ENCODE measurements at regions not wholly inside any gene's neighbourhood (a gene's known extent, or its start where the extent isn't known, plus 50 kb on each side); places are given as distances from the start of the nearest gene placed in this dataset.
A peak's percentile ranks its signal among the peaks of the same experiment; 100 is the strongest.
"Not testable (repeated sequence)": the region's sequence is repeated elsewhere in the genome, so short reads cannot be mapped to it uniquely, and the experiment has no call there.

DNA sequence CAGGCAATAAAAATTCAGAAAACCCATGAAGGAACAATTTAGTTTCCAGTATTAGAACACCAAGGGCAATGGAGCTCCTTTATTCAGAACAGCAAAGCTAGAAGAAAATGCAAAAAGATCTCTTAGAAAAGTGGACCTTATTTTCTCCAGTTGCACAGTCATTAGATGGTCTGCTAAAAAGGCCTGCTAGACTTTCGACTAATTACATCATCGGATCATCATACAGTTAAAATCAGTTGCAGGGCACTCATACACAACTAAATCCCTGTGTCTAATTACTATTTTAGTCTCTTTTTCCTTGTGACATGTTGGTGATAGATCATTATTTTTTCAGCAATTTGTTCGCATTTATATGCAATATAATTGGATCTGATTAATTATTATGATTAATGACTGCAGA lies 425.3 kb downstream of the NR4A2 start:
- no peak for DNase-seq (ENCODE audit: low read depth in 2 of 2)
- TF ChIP-seq, protein P1, sequence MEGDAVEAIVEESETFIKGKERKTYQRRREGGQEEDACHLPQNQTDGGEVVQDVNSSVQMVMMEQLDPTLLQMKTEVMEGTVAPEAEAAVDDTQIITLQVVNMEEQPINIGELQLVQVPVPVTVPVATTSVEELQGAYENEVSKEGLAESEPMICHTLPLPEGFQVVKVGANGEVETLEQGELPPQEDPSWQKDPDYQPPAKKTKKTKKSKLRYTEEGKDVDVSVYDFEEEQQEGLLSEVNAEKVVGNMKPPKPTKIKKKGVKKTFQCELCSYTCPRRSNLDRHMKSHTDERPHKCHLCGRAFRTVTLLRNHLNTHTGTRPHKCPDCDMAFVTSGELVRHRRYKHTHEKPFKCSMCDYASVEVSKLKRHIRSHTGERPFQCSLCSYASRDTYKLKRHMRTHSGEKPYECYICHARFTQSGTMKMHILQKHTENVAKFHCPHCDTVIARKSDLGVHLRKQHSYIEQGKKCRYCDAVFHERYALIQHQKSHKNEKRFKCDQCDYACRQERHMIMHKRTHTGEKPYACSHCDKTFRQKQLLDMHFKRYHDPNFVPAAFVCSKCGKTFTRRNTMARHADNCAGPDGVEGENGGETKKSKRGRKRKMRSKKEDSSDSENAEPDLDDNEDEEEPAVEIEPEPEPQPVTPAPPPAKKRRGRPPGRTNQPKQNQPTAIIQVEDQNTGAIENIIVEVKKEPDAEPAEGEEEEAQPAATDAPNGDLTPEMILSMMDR (IDR thresholded peaks at IDR 0.05; ENCODE audit: low read depth, low read length), result no peak
- H3K4me3 ChIP-seq (replicated peaks in 1 of 2; ENCODE audit: low read depth in 2 of 2, low read length in 2 of 2), result no peak overlapping the region

DNA sequence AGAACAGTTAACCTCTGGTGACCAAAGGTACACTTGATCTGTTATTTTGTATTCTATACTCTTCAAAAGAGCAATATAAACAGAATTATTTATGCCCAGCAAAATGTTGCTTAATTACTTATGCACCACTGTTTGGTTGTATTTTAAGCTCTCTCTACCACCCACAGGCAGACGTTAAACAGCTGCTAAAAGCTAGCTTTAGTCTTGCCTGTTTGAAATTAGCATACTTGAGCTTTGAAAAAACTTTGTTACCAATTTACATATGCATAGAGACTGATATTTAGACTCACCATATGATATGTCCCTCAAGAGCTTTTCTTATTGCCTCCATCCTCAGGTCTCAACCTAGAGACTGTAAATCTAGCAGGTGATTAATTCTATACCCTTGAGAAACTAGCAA lies 426.9 kb downstream of the NR4A2 start:
- no peak for DNase-seq (ENCODE audit: low read depth in 2 of 2)
- TF ChIP-seq, protein P1 (IDR thresholded peaks at IDR 0.05; ENCODE audit: low read depth, low read length), result no peak

DNA sequence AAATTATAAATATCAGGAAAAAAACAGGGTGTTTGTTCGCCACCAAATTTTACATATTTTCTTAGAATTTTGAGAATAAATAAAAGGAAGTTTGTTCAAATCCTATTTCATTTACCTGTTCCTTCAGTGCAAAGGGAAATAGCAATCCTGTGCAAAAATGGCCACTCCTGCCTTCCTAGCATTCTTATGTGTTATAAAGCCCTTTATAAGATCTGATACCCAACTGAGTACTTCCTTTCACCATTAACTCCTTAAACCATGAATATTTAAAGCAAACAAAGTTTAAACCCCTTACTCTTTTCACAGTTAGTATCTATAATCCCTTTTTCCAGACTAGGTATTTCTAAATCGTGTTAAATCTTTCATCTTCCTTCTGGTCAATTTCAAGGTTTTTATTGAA lies 427.8 kb downstream of the NR4A2 start:
- TF ChIP-seq, protein P1 (IDR thresholded peaks at IDR 0.05; ENCODE audit: low read depth, low read length), result no peak
- no peak for DNase-seq (ENCODE audit: low read depth in 2 of 2)
- H3K4me3 ChIP-seq (replicated peaks in 1 of 2; ENCODE audit: low read depth in 2 of 2, low read length in 2 of 2), result no peak overlapping the region

More for the DNA sequence above, 426.9 kb downstream of the NR4A2 start:
- no peak overlapping the region for H3K4me3 ChIP-seq (replicated peaks in 1 of 2; ENCODE audit: low read depth in 2 of 2, low read length in 2 of 2)

- TF ChIP-seq, protein P1 (IDR thresholded peaks at IDR 0.05; ENCODE audit: low read depth, low read length), result no peak
- H3K4me3 ChIP-seq (replicated peaks in 1 of 2; ENCODE audit: low read depth in 2 of 2, low read length in 2 of 2), result no peak overlapping the region
Observed at GRCh38 chr2:155902635-155903034, 429.9 kb downstream of the NR4A2 start.

GRCh38 chr2:155895016-155895415 lies 437.5 kb downstream of the NR4A2 start:
- TF ChIP-seq, protein P1 (IDR thresholded peaks at IDR 0.05; ENCODE audit: low read depth, low read length), result no peak
- no peak for DNase-seq (ENCODE audit: low read depth in 2 of 2)
- H3K4me3 ChIP-seq (replicated peaks in 1 of 2; ENCODE audit: low read depth in 2 of 2, low read length in 2 of 2), result no peak overlapping the region

More at GRCh38 chr2:155902635-155903034, 429.9 kb downstream of the NR4A2 start:
- no peak for DNase-seq (ENCODE audit: low read depth in 2 of 2)

DNA sequence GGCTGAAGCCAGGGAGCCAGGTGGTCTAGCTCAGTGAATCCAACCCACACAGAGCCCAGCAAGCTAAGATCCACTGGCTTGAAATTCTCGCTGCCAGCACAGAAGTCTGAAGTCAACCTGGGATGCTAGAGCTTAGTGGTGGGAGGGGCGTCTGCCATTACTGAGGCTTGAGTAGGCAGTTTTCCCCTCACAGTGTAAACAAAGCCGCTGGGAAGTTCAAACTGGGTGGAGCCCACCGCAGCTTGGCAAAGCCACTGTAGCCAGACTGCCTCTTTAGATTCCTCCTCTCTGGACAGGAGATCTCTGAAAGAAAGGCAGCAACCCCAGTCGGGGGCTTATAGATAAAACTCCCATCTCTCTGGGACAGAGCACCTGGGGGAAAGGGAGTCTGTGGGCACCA lies 452.1 kb downstream of the NR4A2 start:
- DNase-seq (ENCODE audit: low read depth in 2 of 2); H3K4me3 ChIP-seq (replicated peaks in 1 of 2; ENCODE audit: low read depth in 2 of 2, low read length in 2 of 2): not testable (repeated sequence)

- not testable (repeated sequence) for H3K4me3 ChIP-seq (replicated peaks in 1 of 2; ENCODE audit: low read depth in 2 of 2, low read length in 2 of 2)
- peak in 1 of 2 donors; percentile 1 for DNase-seq (ENCODE audit: low read depth in 2 of 2)
Observed at GRCh38 chr2:155879900-155880299, 452.6 kb downstream of the NR4A2 start.

- no peak overlapping the region for H3K4me3 ChIP-seq (replicated peaks in 1 of 2; ENCODE audit: low read depth in 2 of 2, low read length in 2 of 2)
- TF ChIP-seq, protein P1 (IDR thresholded peaks at IDR 0.05; ENCODE audit: low read depth, low read length), result no peak
- DNase-seq (ENCODE audit: low read depth in 2 of 2), result no peak
Observed at GRCh38 chr2:155872396-155872795, 460.1 kb downstream of the NR4A2 start.
